GM21447 (cell line): ENCODE measurements at regions not wholly inside any gene's neighbourhood (a gene's known extent, or its start where the extent isn't known, plus 50 kb on each side); places are given as distances from the start of the nearest gene placed in this dataset.
"Not testable (repeated sequence)": the region's sequence is repeated elsewhere in the genome, so short reads cannot be mapped to it uniquely, and the experiment has no call there.

Experiments
- ATAC-seq: cut with Tn5 transposase; IDR thresholded peaks from one replicate; pipeline ENCODE4 v1.9.1; 2021; ENCODE audit not compliant: unreplicated experiment

- not testable (repeated sequence) for ATAC-seq
These were observed 58.5 kb upstream of the NBPF11 start for GRCh38 chr1:148210624-148211023.

- not testable (repeated sequence) for ATAC-seq
These were observed 58.1 kb upstream of the NBPF11 start for GRCh38 chr1:148210166-148210565.

- not testable (repeated sequence) for ATAC-seq
These were observed 49.9 kb upstream of the NBPF11 start for GRCh38 chr1:148202013-148202412.
